GM20000 (cell line): ENCODE measurements at regions not wholly inside any gene's neighbourhood (a gene's known extent, or its start where the extent isn't known, plus 50 kb on each side); places are given as distances from the start of the nearest gene placed in this dataset.

Experiments used
- DNase-seq: peaks from one replicate; pipeline ENCODE4 v3.0.0; 2012; ENCODE audit warnings: low spot score
- TF ChIP-seq, protein P1 (sequence below): IDR thresholded peaks from 2 replicates; pipeline ENCODE4 v1.5.1; 2012; ENCODE audit warnings: mild to moderate bottlenecking, control low read depth; ENCODE audit errors: extremely low read depth, missing control alignments

DNA sequence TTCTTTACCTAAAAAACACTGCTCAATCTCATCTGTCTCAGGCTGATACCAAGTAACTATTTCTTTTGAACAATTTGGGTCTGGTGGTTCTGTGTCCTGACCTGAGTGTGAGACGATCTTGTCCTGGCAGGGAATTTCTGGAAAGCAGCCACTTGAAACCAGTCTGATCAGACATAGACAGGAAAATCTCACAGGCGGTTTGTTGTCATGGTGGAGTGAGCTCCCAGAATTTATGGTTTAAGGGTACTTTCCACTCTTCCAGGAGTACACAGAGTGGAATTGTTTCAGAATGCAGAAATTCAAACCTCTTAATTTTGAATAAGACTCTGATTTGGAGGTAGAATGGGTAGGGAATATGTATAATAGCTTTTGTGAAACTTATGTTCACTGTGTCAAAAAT is 268.2 kb downstream of the ISL1 start:
- no peak for DNase-seq
- TF ChIP-seq, protein P1, sequence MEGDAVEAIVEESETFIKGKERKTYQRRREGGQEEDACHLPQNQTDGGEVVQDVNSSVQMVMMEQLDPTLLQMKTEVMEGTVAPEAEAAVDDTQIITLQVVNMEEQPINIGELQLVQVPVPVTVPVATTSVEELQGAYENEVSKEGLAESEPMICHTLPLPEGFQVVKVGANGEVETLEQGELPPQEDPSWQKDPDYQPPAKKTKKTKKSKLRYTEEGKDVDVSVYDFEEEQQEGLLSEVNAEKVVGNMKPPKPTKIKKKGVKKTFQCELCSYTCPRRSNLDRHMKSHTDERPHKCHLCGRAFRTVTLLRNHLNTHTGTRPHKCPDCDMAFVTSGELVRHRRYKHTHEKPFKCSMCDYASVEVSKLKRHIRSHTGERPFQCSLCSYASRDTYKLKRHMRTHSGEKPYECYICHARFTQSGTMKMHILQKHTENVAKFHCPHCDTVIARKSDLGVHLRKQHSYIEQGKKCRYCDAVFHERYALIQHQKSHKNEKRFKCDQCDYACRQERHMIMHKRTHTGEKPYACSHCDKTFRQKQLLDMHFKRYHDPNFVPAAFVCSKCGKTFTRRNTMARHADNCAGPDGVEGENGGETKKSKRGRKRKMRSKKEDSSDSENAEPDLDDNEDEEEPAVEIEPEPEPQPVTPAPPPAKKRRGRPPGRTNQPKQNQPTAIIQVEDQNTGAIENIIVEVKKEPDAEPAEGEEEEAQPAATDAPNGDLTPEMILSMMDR: no peak

- no peak for DNase-seq
Measured at GRCh38 chr5:51651889-51652288, 268.6 kb downstream of the ISL1 start.

DNA sequence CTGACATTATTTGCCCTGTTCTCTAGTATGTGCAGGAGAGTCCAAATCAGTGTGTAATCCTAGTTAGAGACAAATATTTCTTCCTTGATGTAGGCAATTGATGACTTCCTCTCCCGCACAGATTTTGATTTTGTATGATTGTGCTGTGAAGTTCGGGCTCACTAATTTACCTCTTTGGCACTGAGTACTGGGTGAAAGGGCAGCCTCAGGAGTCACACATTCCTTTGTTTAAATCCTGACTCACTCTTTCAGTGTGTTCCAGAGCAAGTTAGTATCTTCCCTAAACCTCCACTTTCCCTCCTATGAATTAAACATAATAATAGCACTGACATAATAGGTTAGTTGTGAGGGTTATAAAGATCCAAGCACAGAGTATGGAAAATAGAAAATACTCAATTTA is 269.7 kb downstream of the ISL1 start:
- DNase-seq: no peak
- TF ChIP-seq, protein P1: no peak

More at GRCh38 chr5:51651889-51652288, 268.6 kb downstream of the ISL1 start:
- TF ChIP-seq, protein P1: no peak

DNA sequence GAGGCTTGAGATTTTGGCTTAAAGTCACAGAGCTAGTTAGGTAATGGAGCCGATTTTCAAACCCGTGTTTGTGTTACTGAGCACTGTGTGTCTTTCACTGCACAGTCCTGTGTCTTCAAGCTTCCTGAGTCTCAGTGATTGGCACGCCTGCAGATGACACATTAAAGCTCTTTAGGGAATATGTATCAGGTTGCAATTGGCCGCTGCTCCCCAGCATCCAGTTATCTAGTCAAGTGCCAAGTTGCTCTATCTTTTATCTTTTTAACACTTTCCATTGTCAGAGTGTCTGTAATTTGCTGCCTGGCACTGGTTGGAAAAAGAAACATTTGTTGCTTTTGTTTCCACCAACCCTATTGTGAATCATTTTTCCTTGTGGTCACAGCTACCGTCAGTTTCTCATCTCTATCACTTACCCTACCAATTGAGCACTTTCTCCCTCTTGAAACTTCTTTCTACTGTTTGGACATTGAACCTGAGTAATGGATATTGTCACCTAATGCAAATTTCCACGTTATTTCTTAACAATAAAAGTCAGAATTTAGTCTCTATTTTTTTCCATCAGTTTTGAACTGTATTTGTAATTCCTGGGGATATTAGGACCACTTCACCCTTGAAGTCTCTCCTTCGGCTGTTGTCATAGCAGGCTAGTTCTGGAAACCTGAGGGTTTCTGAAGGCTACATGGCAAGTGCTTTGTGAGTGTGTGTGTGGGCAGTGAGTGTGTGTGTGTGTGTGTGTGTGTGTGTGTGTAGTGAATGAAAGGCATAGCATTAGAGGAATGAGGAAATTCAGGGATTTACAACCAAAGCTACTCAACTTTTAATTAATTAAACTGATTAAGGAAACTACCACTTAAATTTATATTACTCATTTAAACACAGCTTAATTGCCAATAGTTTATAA is 274.3 kb downstream of the ISL1 start:
- TF ChIP-seq, protein P1: no peak
- no peak for DNase-seq

- TF ChIP-seq, protein P1: no peak
- no peak for DNase-seq
Measured at GRCh38 chr5:51661646-51662265, 278.5 kb downstream of the ISL1 start.

DNA sequence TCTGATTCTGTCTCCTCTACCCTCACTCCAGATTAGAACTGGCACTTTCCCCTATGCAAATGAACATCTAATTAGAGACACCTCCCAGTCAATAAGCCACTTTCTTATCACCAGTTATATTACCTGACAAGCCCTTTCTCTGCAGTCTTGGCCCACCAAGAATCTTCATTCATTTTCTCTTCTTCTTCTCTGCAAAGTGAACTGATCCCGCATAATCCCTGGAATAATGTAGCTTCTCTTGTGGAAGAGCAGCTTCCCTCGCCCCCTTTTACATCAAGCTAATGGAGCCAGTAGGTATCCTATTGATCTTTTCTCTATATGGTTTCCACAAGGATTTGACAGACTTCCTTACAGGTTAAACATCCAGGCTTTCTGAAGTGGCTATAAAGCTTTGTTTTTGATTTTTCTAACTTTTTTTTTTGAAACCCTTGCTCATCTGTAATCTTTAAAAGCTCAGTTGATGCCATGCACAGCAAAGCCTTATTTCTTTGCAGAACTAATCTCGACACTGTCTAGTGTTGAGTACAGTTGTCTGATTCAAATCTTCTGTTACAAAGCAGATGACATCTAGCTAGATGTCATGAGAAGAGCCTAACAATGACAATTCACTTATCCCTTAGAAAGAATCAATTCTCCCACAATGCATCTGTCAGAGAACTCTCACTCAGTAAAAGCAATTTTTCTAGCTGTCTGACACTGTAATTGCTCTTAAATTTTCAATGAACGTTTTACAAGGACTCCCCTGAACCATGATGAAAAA is 281.4 kb downstream of the ISL1 start:
- TF ChIP-seq, protein P1: no peak
- DNase-seq: no peak

GRCh38 chr5:51665251-51665593 is 282.0 kb downstream of the ISL1 start:
- TF ChIP-seq, protein P1: no peak

More at GRCh38 chr5:51665251-51665593, 282.0 kb downstream of the ISL1 start:
- DNase-seq: no peak
